ENCODE measurements at regions not wholly inside any gene's neighbourhood (a gene's known extent, or its start where the extent isn't known, plus 50 kb on each side); places are given as distances from the start of the nearest gene placed in this dataset.

DNA sequence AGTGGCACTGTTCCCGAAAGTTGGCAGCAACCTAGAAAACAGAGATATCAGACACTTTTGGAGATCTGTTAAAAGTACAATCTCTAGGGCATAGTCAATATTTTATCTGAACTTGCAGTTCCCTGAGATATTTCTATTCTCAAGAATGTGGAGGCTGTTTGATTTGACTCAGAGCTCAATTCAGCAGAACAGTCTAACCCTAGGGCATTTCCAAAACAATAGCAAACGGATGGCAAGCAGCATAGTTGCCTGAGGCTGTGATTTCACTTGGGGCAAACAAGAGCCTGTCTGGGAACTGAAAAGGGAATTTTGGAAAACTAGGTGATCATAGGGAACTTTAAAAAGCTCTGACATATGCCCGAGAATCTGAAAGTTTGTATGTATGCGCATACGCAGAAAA, 772.8 kb upstream of the LRRTM1 start:
- no peaks in the 10 kb centered on the region for H3F3A ChIP-seq (ENCODE audit: low read length, unreplicated experiment)
- BruUV-seq (replicated peaks) = no TSS peak
- peak; percentile 83 for ATAC-seq

GRCh38 chr2:81073412-81073811, 768.9 kb upstream of the LRRTM1 start:
- no peaks in the 10 kb centered on the region for H3F3A ChIP-seq (ENCODE audit: low read length, unreplicated experiment)
- ChIA-PET CTCF (no interaction called here), POLR2A (ENCODE audit: unreplicated experiment) (no interaction called here)
- no peaks in the 10 kb centered on the region for H3K36me3 ChIP-seq (ENCODE audit: low read depth, low read length)
- H3K79me2 ChIP-seq (ENCODE audit: low read length) = no peaks in the 10 kb centered on the region
- peaks cover 11% of the 10 kb centered on the region; the same call in 1 of the 2 replicates for H3K4me1 ChIP-seq (ENCODE audit: insufficient read depth, low read length)
- TF ChIP-seq, protein P1, sequence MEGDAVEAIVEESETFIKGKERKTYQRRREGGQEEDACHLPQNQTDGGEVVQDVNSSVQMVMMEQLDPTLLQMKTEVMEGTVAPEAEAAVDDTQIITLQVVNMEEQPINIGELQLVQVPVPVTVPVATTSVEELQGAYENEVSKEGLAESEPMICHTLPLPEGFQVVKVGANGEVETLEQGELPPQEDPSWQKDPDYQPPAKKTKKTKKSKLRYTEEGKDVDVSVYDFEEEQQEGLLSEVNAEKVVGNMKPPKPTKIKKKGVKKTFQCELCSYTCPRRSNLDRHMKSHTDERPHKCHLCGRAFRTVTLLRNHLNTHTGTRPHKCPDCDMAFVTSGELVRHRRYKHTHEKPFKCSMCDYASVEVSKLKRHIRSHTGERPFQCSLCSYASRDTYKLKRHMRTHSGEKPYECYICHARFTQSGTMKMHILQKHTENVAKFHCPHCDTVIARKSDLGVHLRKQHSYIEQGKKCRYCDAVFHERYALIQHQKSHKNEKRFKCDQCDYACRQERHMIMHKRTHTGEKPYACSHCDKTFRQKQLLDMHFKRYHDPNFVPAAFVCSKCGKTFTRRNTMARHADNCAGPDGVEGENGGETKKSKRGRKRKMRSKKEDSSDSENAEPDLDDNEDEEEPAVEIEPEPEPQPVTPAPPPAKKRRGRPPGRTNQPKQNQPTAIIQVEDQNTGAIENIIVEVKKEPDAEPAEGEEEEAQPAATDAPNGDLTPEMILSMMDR (conservative IDR thresholded peaks at IDR 0.05; ENCODE audit: low read depth, low read length) = no peak
- TF ChIP-seq EZH2phosphoT487 (IDR thresholded peaks at IDR 0.05; ENCODE audit: borderline replicate concordance, low read length) = no peak
- TF ChIP-seq EZH2 (IDR thresholded peaks at IDR 0.05; ENCODE audit: low read length, unreplicated experiment) = no peak
- H3K9me3 ChIP-seq (ENCODE audit: low read length) = no peaks in the 10 kb centered on the region
- no peak overlapping the region for H3K4me2 ChIP-seq (ENCODE audit: low read length)
- no TSS peak for BruUV-seq (replicated peaks)
- H3K9me2 ChIP-seq (replicated peaks; ENCODE audit: low read length) = no peaks in the 10 kb centered on the region
- no peak overlapping the region for H3K4me3 ChIP-seq (ENCODE audit: low read length)
- no peak overlapping the region for H3K27ac ChIP-seq (ENCODE audit: low read length)
- H2AFZ ChIP-seq (ENCODE audit: low read length) = no peak overlapping the region
- intact Hi-C loops (cut with micrococcal nuclease) = no loop called here
- ATAC-seq (no peak), DNase-seq (no peak)
- H3K27me3 ChIP-seq (ENCODE audit: low read length) = no peaks in the 10 kb centered on the region
- H4K20me1 ChIP-seq (ENCODE audit: low read length) = no peaks in the 10 kb centered on the region
- no peak overlapping the region for H3K9ac ChIP-seq (ENCODE audit: low read length)

More for the DNA sequence above, 772.8 kb upstream of the LRRTM1 start:
- no peak for TF ChIP-seq EZH2phosphoT487 (IDR thresholded peaks at IDR 0.05; ENCODE audit: borderline replicate concordance, low read length)
- TF ChIP-seq, protein P1 (conservative IDR thresholded peaks at IDR 0.05; ENCODE audit: low read depth, low read length) = no peak
- TF ChIP-seq EZH2 (IDR thresholded peaks at IDR 0.05; ENCODE audit: low read length, unreplicated experiment) = no peak
- no peaks in the 10 kb centered on the region for H3K9me2 ChIP-seq (replicated peaks; ENCODE audit: low read length)
- H3K4me1 ChIP-seq (ENCODE audit: insufficient read depth, low read length) = peaks cover 11% of the 10 kb centered on the region; the same call in 1 of the 2 replicates
- CTCF ChIA-PET = no interaction called here
- H3K79me2 ChIP-seq (ENCODE audit: low read length) = no peaks in the 10 kb centered on the region
- H3K36me3 ChIP-seq (ENCODE audit: low read depth, low read length) = no peaks in the 10 kb centered on the region
- no peaks in the 10 kb centered on the region for H4K20me1 ChIP-seq (ENCODE audit: low read length)
- intact Hi-C loops (cut with micrococcal nuclease) = no loop called here
- H2AFZ ChIP-seq (ENCODE audit: low read length) = peak overlapping the region; percentile 52
- H3K27me3 ChIP-seq (ENCODE audit: low read length) = no peaks in the 10 kb centered on the region
- no peak overlapping the region for H3K4me3 ChIP-seq (ENCODE audit: low read length)
- peak; percentile 73 for DNase-seq
- peak overlapping the region; percentile 9; the same call in 1 of the 2 replicates for H3K27ac ChIP-seq (ENCODE audit: low read length)
- no peak overlapping the region for H3K9ac ChIP-seq (ENCODE audit: low read length)
- no peaks in the 10 kb centered on the region for H3K9me3 ChIP-seq (ENCODE audit: low read length)
- peak overlapping the region; percentile 68 for H3K4me2 ChIP-seq (ENCODE audit: low read length)
- POLR2A ChIA-PET (ENCODE audit: unreplicated experiment) = no interaction called here

DNA sequence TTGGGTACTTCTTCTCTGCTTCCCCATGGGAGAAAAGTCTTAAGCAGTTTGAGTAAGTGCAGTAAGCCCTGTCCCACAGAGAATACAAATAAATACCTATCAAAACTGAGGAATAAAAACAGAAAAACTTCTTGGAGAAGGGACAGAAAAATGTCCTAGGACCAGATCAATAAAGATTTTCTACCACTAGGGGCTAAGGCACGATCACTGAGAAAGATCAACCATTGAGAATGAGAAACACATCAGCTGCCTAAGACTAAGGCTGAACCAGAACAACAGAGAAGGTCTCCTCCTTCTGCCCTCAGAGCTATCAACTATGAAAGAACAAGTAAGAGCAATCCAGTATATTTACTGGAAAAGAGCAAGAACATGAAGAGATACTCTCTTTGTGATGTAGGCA, 763.6 kb upstream of the LRRTM1 start:
- no peak overlapping the region for H3K9ac ChIP-seq (ENCODE audit: low read length)
- TF ChIP-seq EZH2phosphoT487 (IDR thresholded peaks at IDR 0.05; ENCODE audit: borderline replicate concordance, low read length) (no peak), EZH2 (IDR thresholded peaks at IDR 0.05; ENCODE audit: low read length, unreplicated experiment) (no peak)
- TF ChIP-seq, protein P1 (conservative IDR thresholded peaks at IDR 0.05; ENCODE audit: low read depth, low read length) = no peak; the same call in 1 of the 2 replicates
- H3K4me1 ChIP-seq (ENCODE audit: insufficient read depth, low read length) = no peaks in the 10 kb centered on the region
- DNase-seq = no peak
- ATAC-seq = no peak
- H3K27me3 ChIP-seq (ENCODE audit: low read length) = no peaks in the 10 kb centered on the region
- intact Hi-C loops (cut with micrococcal nuclease) = no loop called here
- no peaks in the 10 kb centered on the region for H3K79me2 ChIP-seq (ENCODE audit: low read length)
- no peaks in the 10 kb centered on the region for H3K36me3 ChIP-seq (ENCODE audit: low read depth, low read length)
- no peaks in the 10 kb centered on the region for H3K9me3 ChIP-seq (ENCODE audit: low read length)
- H3K9me2 ChIP-seq (replicated peaks; ENCODE audit: low read length) = no peaks in the 10 kb centered on the region
- no peak overlapping the region for H2AFZ ChIP-seq (ENCODE audit: low read length)
- ChIA-PET CTCF (no interaction called here), POLR2A (ENCODE audit: unreplicated experiment) (no interaction called here)
- H3K27ac ChIP-seq (ENCODE audit: low read length) = no peak overlapping the region
- H3K4me2 ChIP-seq (ENCODE audit: low read length) = no peak overlapping the region
- no TSS peak for BruUV-seq (replicated peaks)
- no peak overlapping the region for H3K4me3 ChIP-seq (ENCODE audit: low read length)
- no peaks in the 10 kb centered on the region for H4K20me1 ChIP-seq (ENCODE audit: low read length)
- H3F3A ChIP-seq (ENCODE audit: low read length, unreplicated experiment) = no peaks in the 10 kb centered on the region
